PFSK-1 (cell line): ENCODE measurements at regions not wholly inside any gene's neighbourhood (a gene's known extent, or its start where the extent isn't known, plus 50 kb on each side); places are given as distances from the start of the nearest gene placed in this dataset.

Experiments used
- FOXP2 ChIP-seq: optimal IDR thresholded peaks from 2 replicates; pipeline ENCODE3; 2011; ENCODE audit warnings: borderline replicate concordance, control low read depth, inconsistent platforms; ENCODE audit not compliant: insufficient read depth; ENCODE audit errors: extremely low read length, extremely low read depth
- POLR2AphosphoS5 ChIP-seq: IDR thresholded peaks from 2 replicates; pipeline ENCODE4 v1.6.1; 2012; ENCODE audit warnings: low read depth, mild to moderate bottlenecking, control low read depth, low read length, moderate library complexity
- REST ChIP-seq, 2 experiments: IDR thresholded peaks; 2 replicates each; pipeline versions ENCODE4 v1.6.1 to v1.8.0; 2011 to 2012; ENCODE audit warnings: low read depth in 2 of 2, low read length in 2 of 2, control low read depth in 1 of 2, inconsistent platforms in 1 of 2, mild to moderate bottlenecking in 1 of 2, moderate library complexity in 1 of 2; ENCODE audit not compliant: insufficient read depth in 1 of 2
- SIN3A ChIP-seq: IDR thresholded peaks from 2 replicates; pipeline ENCODE4 v1.6.1; 2012; ENCODE audit warnings: mild to moderate bottlenecking, low read length, moderate library complexity, borderline replicate concordance; ENCODE audit not compliant: insufficient read depth
- TAF1 ChIP-seq: IDR thresholded peaks from 2 replicates; pipeline ENCODE4 v1.6.1; 2012; ENCODE audit warnings: low read length, control low read depth, borderline replicate concordance; ENCODE audit not compliant: insufficient read depth

- TF ChIP-seq SIN3A (no peak), REST (IDR thresholded peaks at IDR 0.05; ENCODE audit: insufficient read depth in 1 of 2, low read depth in 2 of 2, low read length in 2 of 2) (no peak), POLR2AphosphoS5 (no peak), TAF1 (no peak), FOXP2 (no peak)
These were observed 202.7 kb upstream of the SLC14A2 start for GRCh38 chr18:45412577-45412976.

- no peak for TF ChIP-seq FOXP2
- no peak for TF ChIP-seq TAF1
- TF ChIP-seq REST (IDR thresholded peaks at IDR 0.05; ENCODE audit: insufficient read depth in 1 of 2, low read depth in 2 of 2, low read length in 2 of 2), result no peak
These were observed 202.0 kb upstream of the SLC14A2 start for GRCh38 chr18:45413180-45413836.

- TF ChIP-seq REST (IDR thresholded peaks at IDR 0.05; ENCODE audit: insufficient read depth in 1 of 2, low read depth in 2 of 2, low read length in 2 of 2), result no peak
- TF ChIP-seq FOXP2, result no peak
- no peak for TF ChIP-seq SIN3A
- no peak for TF ChIP-seq TAF1
- TF ChIP-seq POLR2AphosphoS5, result no peak
These were observed 199.7 kb upstream of the SLC14A2 start for GRCh38 chr18:45415614-45416013.

- TF ChIP-seq SIN3A (no peak), REST (IDR thresholded peaks at IDR 0.05; ENCODE audit: insufficient read depth in 1 of 2, low read depth in 2 of 2, low read length in 2 of 2) (no peak), POLR2AphosphoS5 (no peak), FOXP2 (no peak), TAF1 (no peak)
These were observed 199.1 kb upstream of the SLC14A2 start for GRCh38 chr18:45416168-45416567.

GRCh38 chr18:45417392-45417791, 197.9 kb upstream of the SLC14A2 start:
- TF ChIP-seq REST (IDR thresholded peaks at IDR 0.05; ENCODE audit: insufficient read depth in 1 of 2, low read depth in 2 of 2, low read length in 2 of 2), result no peak
